Right kidney (tissue), 1 donor: ENCODE measurements at regions not wholly inside any gene's neighbourhood (a gene's known extent, or its start where the extent isn't known, plus 50 kb on each side); places are given as distances from the start of the nearest gene placed in this dataset.
A peak's percentile ranks its signal among the peaks of the same experiment; 100 is the strongest.

ENCODE experiments used
- DNase-seq: peaks from one replicate; pipeline ENCODE4 v3.0.0-alpha.2; 2016

GRCh38 chr4:129350834-129351721 lies 255.1 kb downstream of the C4orf33 start:
- no peak for DNase-seq

GRCh38 chr4:129352480-129352879 lies 256.5 kb downstream of the C4orf33 start:
- DNase-seq = no peak

- no peak for DNase-seq
Measured at GRCh38 chr4:129353490-129353889, 257.5 kb downstream of the C4orf33 start.

GRCh38 chr4:129355031-129355430 lies 259.1 kb downstream of the C4orf33 start:
- DNase-seq = no peak

GRCh38 chr4:129355516-129355915 lies 259.6 kb downstream of the C4orf33 start:
- no peak for DNase-seq

GRCh38 chr4:129358571-129358970 lies 262.6 kb downstream of the C4orf33 start:
- DNase-seq = no peak

- DNase-seq = no peak
Measured at GRCh38 chr4:129359461-129359860, 263.5 kb downstream of the C4orf33 start.

GRCh38 chr4:129362691-129363274 lies 266.8 kb downstream of the C4orf33 start:
- peak; percentile 40 for DNase-seq

GRCh38 chr4:129364747-129365452 lies 268.9 kb downstream of the C4orf33 start:
- DNase-seq = no peak

GRCh38 chr4:129369361-129370010 lies 273.5 kb downstream of the C4orf33 start:
- no peak for DNase-seq

- DNase-seq = no peak
Measured at GRCh38 chr4:129371065-129371464, 275.1 kb downstream of the C4orf33 start.

- no peak for DNase-seq
Measured at GRCh38 chr4:129371926-129372325, 276.0 kb downstream of the C4orf33 start.

- no peak for DNase-seq
Measured at GRCh38 chr4:129377131-129377845, 281.3 kb downstream of the C4orf33 start.

- no peak for DNase-seq
Measured at GRCh38 chr4:129378364-129378763, 282.4 kb downstream of the C4orf33 start.

- no peak for DNase-seq
Measured at GRCh38 chr4:129379429-129379828, 283.5 kb downstream of the C4orf33 start.

GRCh38 chr4:129384974-129385373 lies 289.0 kb downstream of the C4orf33 start:
- DNase-seq = no peak

GRCh38 chr4:129387666-129388065 lies 291.7 kb downstream of the C4orf33 start:
- DNase-seq = no peak

GRCh38 chr4:129393976-129394375 lies 298.0 kb downstream of the C4orf33 start:
- DNase-seq = no peak

GRCh38 chr4:129394635-129395034 lies 298.7 kb downstream of the C4orf33 start:
- DNase-seq = no peak

- no peak for DNase-seq
Measured at GRCh38 chr4:129403848-129404247, 307.9 kb downstream of the C4orf33 start.

GRCh38 chr4:129410115-129410514 lies 314.2 kb downstream of the C4orf33 start:
- no peak for DNase-seq

- DNase-seq = no peak
Measured at GRCh38 chr4:129415004-129415403, 319.1 kb downstream of the C4orf33 start.
